NB4 (cell line): ENCODE measurements at regions not wholly inside any gene's neighbourhood (a gene's known extent, or its start where the extent isn't known, plus 50 kb on each side); places are given as distances from the start of the nearest gene placed in this dataset.

Experiments used
- DNase-seq: peaks from one replicate; pipeline ENCODE4 v3.0.0; 2010; ENCODE audit warnings: low read depth
- H3K4me3 ChIP-seq: one replicate; pipeline ENCODE4 v1.5.1; 2011; ENCODE audit warnings: mild to moderate bottlenecking, low read depth, low read length, moderate library complexity
- MYC ChIP-seq: IDR thresholded peaks from 2 replicates; pipeline ENCODE4 v1.6.1; 2011; ENCODE audit warnings: low read depth, low read length
- POLR2A ChIP-seq: IDR thresholded peaks from 2 replicates; pipeline ENCODE4 v1.6.1; 2011; ENCODE audit warnings: mild to moderate bottlenecking; ENCODE audit not compliant: insufficient read length; ENCODE audit errors: extremely low read depth
- TF ChIP-seq, protein P1 (sequence below): IDR thresholded peaks from one replicate; pipeline ENCODE4 v1.5.1; 2012; ENCODE audit warnings: low read depth, low read length
- TF ChIP-seq, protein P2 (sequence below): IDR thresholded peaks from 2 replicates; pipeline ENCODE4 v1.6.1; 2011; ENCODE audit warnings: low read depth, low read length

DNA sequence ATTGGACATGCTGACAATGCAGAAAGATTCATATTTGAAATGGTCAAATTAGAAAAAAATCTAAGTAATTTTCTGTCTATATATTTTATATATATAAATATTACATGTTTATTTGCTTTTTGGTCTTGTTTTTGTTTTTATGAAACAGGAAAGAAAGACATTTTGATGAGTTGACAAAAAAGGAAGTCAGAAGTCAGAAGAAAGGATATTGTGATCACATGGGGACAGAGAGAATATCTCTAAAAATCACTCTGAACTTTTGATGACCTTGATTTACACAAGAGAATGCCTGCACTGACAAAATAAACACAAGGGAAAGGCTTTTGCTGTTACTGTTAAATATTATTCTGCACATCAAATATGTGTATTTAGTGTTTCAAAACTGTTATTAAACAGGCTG, 811.2 kb downstream of the SI start:
- no peak overlapping the region for H3K4me3 ChIP-seq
- DNase-seq: no peak
- TF ChIP-seq, protein P1, sequence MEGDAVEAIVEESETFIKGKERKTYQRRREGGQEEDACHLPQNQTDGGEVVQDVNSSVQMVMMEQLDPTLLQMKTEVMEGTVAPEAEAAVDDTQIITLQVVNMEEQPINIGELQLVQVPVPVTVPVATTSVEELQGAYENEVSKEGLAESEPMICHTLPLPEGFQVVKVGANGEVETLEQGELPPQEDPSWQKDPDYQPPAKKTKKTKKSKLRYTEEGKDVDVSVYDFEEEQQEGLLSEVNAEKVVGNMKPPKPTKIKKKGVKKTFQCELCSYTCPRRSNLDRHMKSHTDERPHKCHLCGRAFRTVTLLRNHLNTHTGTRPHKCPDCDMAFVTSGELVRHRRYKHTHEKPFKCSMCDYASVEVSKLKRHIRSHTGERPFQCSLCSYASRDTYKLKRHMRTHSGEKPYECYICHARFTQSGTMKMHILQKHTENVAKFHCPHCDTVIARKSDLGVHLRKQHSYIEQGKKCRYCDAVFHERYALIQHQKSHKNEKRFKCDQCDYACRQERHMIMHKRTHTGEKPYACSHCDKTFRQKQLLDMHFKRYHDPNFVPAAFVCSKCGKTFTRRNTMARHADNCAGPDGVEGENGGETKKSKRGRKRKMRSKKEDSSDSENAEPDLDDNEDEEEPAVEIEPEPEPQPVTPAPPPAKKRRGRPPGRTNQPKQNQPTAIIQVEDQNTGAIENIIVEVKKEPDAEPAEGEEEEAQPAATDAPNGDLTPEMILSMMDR: no peak
- TF ChIP-seq, protein P2, sequence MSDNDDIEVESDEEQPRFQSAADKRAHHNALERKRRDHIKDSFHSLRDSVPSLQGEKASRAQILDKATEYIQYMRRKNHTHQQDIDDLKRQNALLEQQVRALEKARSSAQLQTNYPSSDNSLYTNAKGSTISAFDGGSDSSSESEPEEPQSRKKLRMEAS: no peak
- no peak for TF ChIP-seq MYC
- TF ChIP-seq POLR2A: no peak

DNA sequence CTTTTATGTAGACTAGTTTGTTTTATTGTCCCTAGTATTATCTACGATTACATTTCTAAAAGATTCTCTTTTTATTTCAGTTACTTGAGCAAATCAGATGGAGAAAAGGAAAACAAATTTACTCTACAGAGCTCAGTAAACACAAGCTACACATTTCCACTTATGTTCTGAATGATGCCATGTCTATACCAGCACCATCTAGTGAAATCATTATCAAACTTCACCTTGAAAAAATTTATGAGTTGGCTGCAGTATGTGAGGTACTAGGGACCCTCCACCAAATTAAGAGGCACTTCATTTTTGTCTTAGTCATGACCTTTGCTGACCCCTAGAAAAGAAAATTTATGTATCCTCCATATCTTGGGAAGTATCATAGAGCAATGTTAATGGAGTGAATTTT, 827.4 kb downstream of the SI start:
- no peak for DNase-seq
- TF ChIP-seq, protein P1: no peak
- TF ChIP-seq POLR2A (no peak), MYC (no peak)
- TF ChIP-seq, protein P2: no peak
- H3K4me3 ChIP-seq: no peak overlapping the region

DNA sequence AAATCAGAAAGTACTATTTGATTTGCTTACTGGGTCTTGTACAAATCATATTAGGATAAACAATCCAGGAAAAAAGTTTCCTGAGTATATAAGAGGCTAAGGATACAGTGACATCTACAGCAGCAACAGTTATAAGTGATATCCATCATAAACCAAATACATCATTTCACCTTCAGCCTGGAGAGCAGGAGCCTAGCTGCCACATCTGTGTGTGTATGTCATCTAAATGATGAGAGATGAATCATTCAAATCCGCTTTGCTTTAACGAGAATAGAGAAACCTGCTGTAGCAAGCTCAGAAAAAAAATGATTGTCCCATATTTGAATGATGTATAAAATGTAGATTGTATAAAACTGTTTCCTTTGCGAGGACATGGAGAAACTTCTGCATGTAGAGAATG, 841.4 kb downstream of the SI start:
- no peak for DNase-seq
- TF ChIP-seq MYC: no peak
- TF ChIP-seq, protein P2: no peak
- TF ChIP-seq, protein P1: no peak
- TF ChIP-seq POLR2A: no peak
- H3K4me3 ChIP-seq: no peak overlapping the region

DNA sequence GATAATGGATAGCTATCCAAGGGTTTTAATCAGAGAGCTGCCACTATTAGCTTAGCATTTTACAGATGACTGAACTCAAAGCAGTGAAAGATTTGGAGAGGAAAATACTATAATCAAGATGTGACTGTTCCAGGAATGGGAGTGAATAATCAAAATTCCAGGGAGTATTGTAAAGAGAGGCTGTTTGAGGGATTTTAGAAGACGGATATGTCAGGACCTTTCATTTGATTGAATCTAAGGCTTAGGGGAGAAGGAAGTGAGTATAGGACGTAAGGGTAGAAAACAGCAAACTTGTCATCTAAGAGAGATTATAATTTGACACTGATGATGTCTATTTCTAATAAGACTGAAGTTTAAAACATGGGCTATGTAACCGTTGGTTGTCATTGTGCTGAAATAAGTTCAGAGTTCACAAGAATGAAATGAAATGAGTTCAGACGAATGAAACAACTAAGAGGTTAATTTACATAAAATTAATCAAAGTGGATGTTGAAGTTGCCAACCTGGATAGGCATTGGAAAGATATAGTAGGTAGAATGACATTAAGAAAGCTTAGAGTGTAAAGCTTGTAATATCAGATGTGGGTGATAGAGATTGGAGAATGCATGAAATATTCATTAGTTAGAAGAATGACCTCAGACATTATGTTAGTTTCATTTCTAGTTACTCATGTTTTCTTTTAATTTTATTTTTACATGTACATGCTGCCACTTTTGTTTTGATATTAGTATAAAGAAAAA, 842.8 kb downstream of the SI start:
- DNase-seq: no peak
- H3K4me3 ChIP-seq: no peak overlapping the region
- TF ChIP-seq MYC: no peak
- TF ChIP-seq, protein P1: no peak
- no peak for TF ChIP-seq POLR2A
- TF ChIP-seq, protein P2: no peak

DNA sequence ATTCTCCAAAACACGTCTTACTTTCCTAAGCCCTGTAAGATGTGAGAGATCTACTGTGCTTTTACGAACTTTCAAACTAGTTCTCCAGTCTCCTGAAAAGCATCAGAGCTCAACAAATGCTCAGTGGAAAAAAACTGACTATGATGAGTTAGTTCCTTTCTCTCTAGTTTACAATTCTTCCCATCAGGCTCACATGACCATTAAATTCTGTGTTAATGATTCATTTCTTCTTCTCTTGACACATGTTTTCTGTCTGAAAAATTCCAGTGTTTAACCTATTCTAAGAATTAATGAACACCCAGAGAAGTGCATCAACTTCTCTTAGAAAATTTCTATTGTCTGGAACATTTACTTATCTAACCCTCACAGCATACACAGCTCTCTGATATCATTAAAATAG, 844.3 kb downstream of the SI start:
- H3K4me3 ChIP-seq: no peak overlapping the region
- no peak for DNase-seq
- TF ChIP-seq, protein P2: no peak
- TF ChIP-seq MYC: no peak
- TF ChIP-seq, protein P1: no peak
- TF ChIP-seq POLR2A: no peak
